Common myeloid progenitor, CD34-positive (primary cell): ENCODE measurements at regions not wholly inside any gene's neighbourhood (a gene's known extent, or its start where the extent isn't known, plus 50 kb on each side); places are given as distances from the start of the nearest gene placed in this dataset.

Experiments
- CTCF ChIA-PET: fragments of 350-600 bp; sonication (Branson Sonifier 250); formaldehyde crosslinking; loops from one replicate; lab custom pipeline; 2021; ENCODE audit warnings: antibody characterized with exemption; lab: Charles Lee
- POLR2A ChIA-PET: fragments of 350-600 bp; sonication (Branson Sonifier 250); formaldehyde crosslinking; loops from one replicate; lab custom pipeline; 2021; ENCODE audit warnings: antibody characterized with exemption; lab: Charles Lee
- DNase-seq, 3 donors: peaks; one replicate each; pipeline versions ENCODE4 v3.0.0 to v3.0.0-alpha.2; 2013
- H3K27ac ChIP-seq, 2 experiments: 1 replicate in 1 of 2; 2 replicates in 1 of 2; pipeline ENCODE4 v1.7.0; 2013; ENCODE audit warnings: inconsistent platforms in 2 of 2, low read length in 2 of 2, mild to moderate bottlenecking in 2 of 2, low read depth in 1 of 2, moderate library complexity in 1 of 2; ENCODE audit not compliant: severe bottlenecking in 2 of 2, insufficient read depth in 1 of 2, poor library complexity in 1 of 2
- H3K27me3 ChIP-seq, 5 experiments: replicated peaks in 2 of 5; 1 replicate in 3 of 5; 2 replicates in 2 of 5; pipeline versions ENCODE4 v1.6.1 to v1.7.0; 2013; ENCODE audit warnings: low read length in 4 of 5, mild to moderate bottlenecking in 2 of 5, moderate library complexity in 2 of 5, inconsistent platforms in 1 of 5; ENCODE audit not compliant: insufficient read depth in 5 of 5, control insufficient read depth in 4 of 5
- H3K36me3 ChIP-seq, 4 experiments: 1 replicate in 2 of 4; 2 replicates in 2 of 4; pipeline versions ENCODE4 v1.6.1 to v1.7.0; 2013; ENCODE audit warnings: low read length in 3 of 4, control low read depth in 1 of 4, mild to moderate bottlenecking in 1 of 4; ENCODE audit not compliant: control insufficient read depth in 4 of 4, insufficient read depth in 4 of 4
- H3K4me1 ChIP-seq, 4 experiments: 1 replicate in 3 of 4; 2 replicates in 1 of 4; pipeline versions ENCODE4 v1.6.1 to v1.7.1; 2013; ENCODE audit warnings: low read length in 3 of 4, mild to moderate bottlenecking in 3 of 4, control low read depth in 1 of 4, inconsistent platforms in 1 of 4, moderate library complexity in 1 of 4; ENCODE audit not compliant: control insufficient read depth in 4 of 4, insufficient read depth in 4 of 4; ENCODE audit errors: control extremely low read depth in 1 of 4
- H3K4me3 ChIP-seq, 7 experiments: 1 replicate in 4 of 7; 2 replicates in 3 of 7; pipeline versions ENCODE4 v1.5.1 to v1.7.0; 2013; ENCODE audit warnings: mild to moderate bottlenecking in 7 of 7, low read length in 6 of 7, moderate library complexity in 6 of 7, inconsistent platforms in 2 of 7, low read depth in 2 of 7, control low read depth in 1 of 7; ENCODE audit not compliant: insufficient read depth in 4 of 7, control insufficient read depth in 1 of 7; ENCODE audit errors: extremely low read depth in 1 of 7
- H3K9me3 ChIP-seq, 5 experiments: 1 replicate in 4 of 5; 2 replicates in 1 of 5; pipeline versions ENCODE4 v1.6.1 to v1.7.1; 2013; ENCODE audit warnings: low read length in 4 of 5, mild to moderate bottlenecking in 2 of 5, inconsistent platforms in 1 of 5, low read depth in 1 of 5, moderate library complexity in 1 of 5; ENCODE audit not compliant: control insufficient read depth in 4 of 5, insufficient read depth in 2 of 5; ENCODE audit errors: control extremely low read depth in 1 of 5
- WGBS: methylation state at CpG from one replicate; pipeline ENCODE4 v1.1.5; 2013; ENCODE audit not compliant: insufficient coverage; 5-methylcytosine and 5-hydroxymethylcytosine counted together

DNA sequence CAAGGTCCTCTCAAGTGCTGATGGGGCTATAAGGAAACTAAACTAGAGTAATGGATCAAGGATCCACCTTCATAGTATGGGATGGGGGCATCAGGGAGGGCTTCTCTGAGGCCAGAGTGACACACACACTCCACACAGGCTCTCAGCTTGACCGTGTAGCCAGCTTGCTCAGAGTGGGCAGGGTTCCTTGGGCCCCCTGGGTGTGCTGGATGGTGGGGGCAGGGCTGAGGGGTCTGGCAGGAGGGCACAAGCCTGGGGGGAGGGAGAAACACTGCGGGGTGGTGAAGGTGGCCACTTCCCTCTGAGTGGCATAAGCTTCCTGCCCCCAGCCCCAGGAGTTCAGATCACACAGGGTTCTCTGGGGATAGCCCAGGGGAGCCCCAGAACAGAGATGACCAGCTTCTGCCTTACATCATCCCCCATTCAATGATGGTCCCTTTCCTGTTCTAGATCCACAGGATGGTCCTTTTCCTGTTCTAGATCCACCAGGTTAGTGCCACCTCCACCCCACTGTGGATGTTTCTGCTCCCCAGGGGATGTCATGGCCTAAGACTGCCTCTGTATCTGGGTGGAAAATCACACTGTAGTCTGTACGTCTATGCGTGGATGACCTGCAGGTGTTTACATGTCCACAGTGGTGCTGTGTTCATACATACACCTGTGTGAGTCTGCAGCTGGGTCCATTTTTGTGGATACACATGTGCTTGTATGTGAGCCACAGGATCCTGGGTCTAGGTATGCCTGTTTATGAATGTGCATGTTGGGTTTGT lies 525.0 kb downstream of the PTPRU start:
- Histone ChIP-seq H3K27me3 (peaks cover 0 to 8% (median 0%) of the 10 kb centered on the region in 5 experiments), H3K27ac (no peak overlapping the region), H3K36me3 (no peaks in the 10 kb centered on the region), H3K4me3 (no peak overlapping the region), H3K4me1 (no peaks in the 10 kb centered on the region), H3K9me3 (peaks cover 0 to 6% (median 0%) of the 10 kb centered on the region in 5 experiments)
- WGBS, result 97% methylated on average over 2 of the region's 4 CpGs
- CTCF ChIA-PET, result no interaction called here
- DNase-seq, result no peak
- POLR2A ChIA-PET, result no interaction called here

DNA sequence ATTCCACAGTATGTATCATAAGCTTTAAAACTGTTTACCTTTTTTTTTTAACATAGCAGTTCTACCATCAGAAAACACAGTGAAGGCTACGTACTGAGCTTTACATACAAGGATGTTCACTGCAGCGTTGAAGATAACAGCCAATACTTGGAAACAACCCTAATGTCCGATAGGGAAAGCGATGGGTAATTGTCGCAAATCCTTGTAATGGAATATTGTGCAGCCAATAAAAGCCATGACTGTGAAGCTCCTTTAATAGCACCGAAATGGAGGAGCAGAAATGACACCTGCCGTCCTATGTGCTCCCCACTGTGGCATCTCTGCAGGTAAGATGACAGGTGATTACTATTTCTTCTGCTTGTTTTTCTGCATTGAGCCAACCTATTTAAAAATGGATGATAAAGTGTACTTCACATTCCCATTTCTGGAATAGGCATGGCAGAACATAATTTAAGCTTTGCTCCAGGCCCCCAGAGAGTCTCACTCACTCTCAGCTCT lies 523.8 kb downstream of the PTPRU start:
- POLR2A ChIA-PET, result no interaction called here
- H3K27me3 ChIP-seq, result peaks cover 0 to 8% (median 0%) of the 10 kb centered on the region in 5 experiments
- CTCF ChIA-PET, result no interaction called here
- peaks cover 0 to 6% (median 0%) of the 10 kb centered on the region in 5 experiments for H3K9me3 ChIP-seq
- DNase-seq, result no peak
- no peak overlapping the region for H3K4me3 ChIP-seq
- 94% methylated on average over 7 of the region's 7 CpGs for WGBS
- H3K4me1 ChIP-seq, result no peaks in the 10 kb centered on the region
- no peak overlapping the region for H3K27ac ChIP-seq
- H3K36me3 ChIP-seq, result no peaks in the 10 kb centered on the region

DNA sequence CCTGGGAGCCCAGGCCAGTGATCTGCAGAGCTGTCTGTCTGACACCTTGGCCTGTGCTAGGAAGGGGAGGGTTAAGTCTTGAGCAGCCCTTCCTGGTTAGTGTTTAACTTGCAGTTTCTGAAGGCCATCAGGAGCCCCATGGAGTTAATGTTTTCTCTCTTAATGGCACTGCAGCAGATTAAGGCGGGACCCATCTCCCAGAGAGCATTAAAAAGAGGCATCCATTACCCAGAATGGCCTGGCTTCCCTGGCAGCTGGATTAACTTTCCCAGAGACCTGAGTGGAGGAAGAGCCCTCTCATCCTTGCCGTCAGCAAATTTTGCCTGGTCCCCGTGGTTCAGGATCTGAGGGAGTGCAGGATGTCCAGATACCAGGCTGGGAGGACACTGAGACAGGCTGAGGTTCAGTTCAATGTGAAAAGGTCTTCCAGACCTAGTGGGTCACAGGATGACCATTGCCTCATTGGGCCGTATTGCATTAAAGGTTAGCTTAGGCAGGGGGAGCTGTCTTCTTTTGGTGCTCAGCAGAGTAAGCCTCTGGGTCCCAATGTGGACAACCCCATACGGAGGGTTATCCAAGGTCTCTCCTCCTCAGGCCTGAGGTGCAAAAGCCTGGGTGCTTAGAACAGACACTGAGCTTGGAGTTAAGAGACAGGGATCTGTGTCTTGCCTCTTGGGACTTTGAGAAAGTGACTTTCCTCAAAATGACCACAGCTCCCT lies 522.6 kb downstream of the PTPRU start:
- H3K27ac ChIP-seq, result no peak overlapping the region
- no peaks in the 10 kb centered on the region for H3K36me3 ChIP-seq
- ChIA-PET POLR2A (no interaction called here), CTCF (no interaction called here)
- peaks cover 0 to 5% (median 0%) of the 10 kb centered on the region in 5 experiments for H3K27me3 ChIP-seq
- no peak overlapping the region for H3K4me3 ChIP-seq
- DNase-seq, result no peak
- H3K9me3 ChIP-seq, result peaks cover 0 to 1% (median 0%) of the 10 kb centered on the region in 5 experiments
- WGBS, result 71% methylated on average over 5 of the region's 5 CpGs
- H3K4me1 ChIP-seq, result no peaks in the 10 kb centered on the region

DNA sequence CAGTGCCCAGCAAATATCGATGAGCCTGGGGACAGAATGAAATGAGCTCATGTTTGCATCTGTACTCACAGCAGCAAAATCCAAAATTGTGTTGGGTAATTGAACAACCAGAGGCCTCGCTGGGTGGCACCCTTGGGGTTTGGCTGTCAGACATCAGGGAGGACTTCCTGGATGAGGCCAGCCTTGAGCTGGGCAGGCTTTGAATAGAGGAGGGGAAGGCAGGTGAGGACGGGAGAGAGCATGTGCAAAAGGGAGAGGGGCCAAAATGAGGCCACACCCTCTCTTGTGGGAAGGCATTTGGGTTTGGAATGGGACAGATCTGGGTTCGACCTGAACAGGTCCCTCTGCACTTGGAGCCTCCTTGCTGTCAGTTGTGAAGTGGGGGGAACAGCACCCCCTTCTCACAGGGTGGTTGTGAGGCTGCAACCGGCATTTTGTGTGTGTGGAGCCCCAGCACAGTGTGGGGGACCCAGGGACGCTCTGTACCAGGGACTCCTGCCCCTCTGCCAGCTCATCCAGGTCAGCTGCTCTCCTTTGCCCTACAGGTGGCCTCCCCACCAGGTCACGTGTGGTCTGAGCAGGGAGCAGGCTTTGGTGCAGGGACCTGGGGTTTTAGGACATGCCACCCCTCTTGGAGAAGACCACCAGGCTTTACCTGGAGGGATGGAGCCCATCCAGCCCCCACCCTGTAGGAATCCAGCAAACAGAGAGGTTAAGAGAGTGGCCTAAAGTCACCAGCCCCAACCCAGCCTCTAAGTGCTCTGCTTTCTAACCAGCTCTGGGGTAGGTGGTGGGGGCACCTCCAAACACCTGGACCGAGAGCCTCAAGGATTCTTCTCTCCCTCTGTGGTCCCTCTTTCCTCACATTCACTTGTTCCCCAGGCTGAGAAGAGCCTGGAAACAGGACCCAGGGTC lies 521.8 kb downstream of the PTPRU start:
- Histone ChIP-seq H3K27me3 (peaks cover 0 to 4% (median 0%) of the 10 kb centered on the region in 5 experiments), H3K4me3 (no peak overlapping the region), H3K36me3 (no peaks in the 10 kb centered on the region), H3K4me1 (no peaks in the 10 kb centered on the region), H3K9me3 (no peaks in the 10 kb centered on the region), H3K27ac (no peak overlapping the region)
- ChIA-PET POLR2A (no interaction called here), CTCF (no interaction called here)
- 75% methylated on average over 7 of the region's 8 CpGs for WGBS
- DNase-seq, result no peak

DNA sequence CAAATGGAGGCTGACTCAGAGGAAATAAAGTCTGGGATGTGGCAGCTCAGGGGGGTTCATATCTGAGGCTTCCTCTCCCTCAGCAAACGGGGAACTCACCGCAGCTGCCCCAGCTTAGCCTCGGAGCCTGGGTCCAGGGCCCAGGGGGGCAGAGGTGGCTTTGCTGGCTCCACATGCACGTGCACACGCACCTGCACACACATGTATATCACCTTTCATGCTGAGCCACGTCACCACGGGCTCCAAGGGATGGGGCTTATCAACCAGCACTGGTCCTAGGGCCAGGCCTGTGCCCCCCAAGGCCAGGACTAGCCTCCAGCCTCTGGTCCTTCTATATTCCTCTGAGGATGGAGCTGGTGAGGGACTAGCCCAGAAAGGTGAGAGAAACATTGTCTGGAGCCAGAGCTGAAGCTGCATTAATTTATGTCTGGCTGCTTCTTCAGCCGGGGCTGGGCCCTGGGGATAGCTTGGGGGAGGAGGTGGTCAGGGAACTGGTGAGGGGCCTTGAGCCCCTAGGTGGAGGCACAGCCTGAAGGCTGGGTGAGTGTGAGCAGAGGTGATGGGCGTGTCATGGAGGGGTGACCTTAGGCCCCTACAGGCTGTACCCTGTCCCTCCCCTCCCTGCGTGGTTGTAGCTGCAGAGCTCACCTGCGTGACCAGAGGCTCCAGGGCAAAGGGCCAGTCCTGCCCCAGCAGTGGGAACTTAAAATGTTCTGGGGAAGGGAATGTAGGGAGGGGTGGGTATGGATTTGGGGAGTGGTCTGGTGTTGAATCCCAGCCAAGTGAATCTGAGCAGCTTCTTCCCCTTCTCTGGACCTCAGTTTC lies 520.8 kb downstream of the PTPRU start:
- ChIA-PET CTCF (no interaction called here), POLR2A (no interaction called here)
- Histone ChIP-seq H3K36me3 (no peaks in the 10 kb centered on the region), H3K27ac (no peak overlapping the region), H3K27me3 (peaks cover 0 to 9% (median 0%) of the 10 kb centered on the region in 5 experiments), H3K9me3 (no peaks in the 10 kb centered on the region), H3K4me1 (no peaks in the 10 kb centered on the region), H3K4me3 (no peak overlapping the region)
- no peak for DNase-seq
- 92% methylated on average over 6 of the region's 11 CpGs for WGBS

DNA sequence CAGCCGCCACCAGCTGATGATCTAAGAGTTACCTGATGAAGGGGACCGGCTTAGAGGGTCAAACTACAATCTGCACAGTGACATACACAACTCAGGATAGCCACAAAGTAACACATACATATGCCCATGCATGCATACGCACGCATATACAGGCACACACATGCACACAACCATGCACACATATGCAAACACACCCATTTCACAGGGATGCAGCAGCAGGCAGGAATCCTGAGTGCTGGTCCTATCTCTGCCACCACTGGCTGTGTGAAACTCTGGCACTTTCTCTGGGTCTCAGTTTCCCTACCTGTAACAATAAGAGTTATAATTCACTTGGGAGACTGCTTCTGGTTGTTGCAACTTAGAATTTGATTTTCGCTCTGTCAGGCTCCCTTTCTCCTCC lies 520.2 kb downstream of the PTPRU start:
- no peak overlapping the region for H3K27ac ChIP-seq
- no peaks in the 10 kb centered on the region for H3K9me3 ChIP-seq
- H3K36me3 ChIP-seq, result no peaks in the 10 kb centered on the region
- WGBS, result 90% methylated on average over 2 of the region's 5 CpGs
- no peak overlapping the region for H3K4me3 ChIP-seq
- POLR2A ChIA-PET, result no interaction called here
- CTCF ChIA-PET, result no interaction called here
- H3K27me3 ChIP-seq, result peaks cover 0 to 11% (median 0%) of the 10 kb centered on the region in 5 experiments
- no peak for DNase-seq
- no peaks in the 10 kb centered on the region for H3K4me1 ChIP-seq
